Kidney glomerular epithelial cell (primary cell): ENCODE measurements at regions not wholly inside any gene's neighbourhood (a gene's known extent, or its start where the extent isn't known, plus 50 kb on each side); places are given as distances from the start of the nearest gene placed in this dataset.
A peak's percentile ranks its signal among the peaks of the same experiment; 100 is the strongest.
"Not testable (repeated sequence)": the region's sequence is repeated elsewhere in the genome, so short reads cannot be mapped to it uniquely, and the experiment has no call there.

Experiments used
- DNase-seq: peaks from one replicate; lab custom pipeline; 2025; lab: John Stamatoyannopoulos, UW

- no peak for DNase-seq
Measured at GRCh38 chr4:101670370-101670769, 120.2 kb upstream of the BANK1 start.

GRCh38 chr4:101669832-101670188 is 120.7 kb upstream of the BANK1 start:
- DNase-seq, result no peak

- no peak for DNase-seq
Measured at GRCh38 chr4:101669138-101669831, 121.2 kb upstream of the BANK1 start.

DNA sequence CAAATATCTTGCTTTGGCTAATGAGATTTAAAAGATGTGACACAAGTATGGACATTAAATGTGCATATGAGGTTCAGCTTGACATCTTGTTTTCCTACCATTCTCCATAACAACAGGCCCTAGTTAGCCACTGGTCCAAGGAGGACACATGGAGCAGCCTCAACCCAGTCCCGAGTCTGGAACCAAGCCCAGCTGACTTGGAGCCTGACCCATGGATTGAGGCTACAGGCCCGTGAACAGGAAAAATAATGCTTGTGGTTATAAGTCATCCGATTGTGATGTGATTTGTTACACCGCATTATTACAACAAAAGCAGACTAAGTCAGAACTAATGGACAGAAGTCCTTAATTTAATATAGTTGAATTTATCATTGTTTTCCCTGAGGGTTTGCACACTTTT is 123.2 kb upstream of the BANK1 start:
- DNase-seq, result no peak

DNA sequence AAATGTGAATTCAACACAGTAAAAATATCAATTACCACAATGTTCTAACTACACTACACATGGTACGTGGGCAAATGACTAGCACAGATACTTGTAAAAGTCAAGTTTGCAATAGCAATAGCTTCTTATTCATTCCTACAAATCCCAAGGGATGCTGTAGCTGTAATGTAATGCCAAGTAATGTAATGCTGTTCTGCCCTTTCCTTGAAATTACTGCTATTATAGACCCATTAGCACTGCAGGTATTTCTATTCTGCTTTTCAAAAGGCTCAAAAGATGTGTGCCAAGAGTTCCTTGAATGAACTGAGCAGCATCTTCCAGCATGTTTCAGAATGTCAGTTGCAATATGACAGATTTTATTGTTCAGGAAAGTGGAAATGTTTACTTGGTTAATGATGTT is 129.9 kb upstream of the BANK1 start:
- DNase-seq, result no peak

DNA sequence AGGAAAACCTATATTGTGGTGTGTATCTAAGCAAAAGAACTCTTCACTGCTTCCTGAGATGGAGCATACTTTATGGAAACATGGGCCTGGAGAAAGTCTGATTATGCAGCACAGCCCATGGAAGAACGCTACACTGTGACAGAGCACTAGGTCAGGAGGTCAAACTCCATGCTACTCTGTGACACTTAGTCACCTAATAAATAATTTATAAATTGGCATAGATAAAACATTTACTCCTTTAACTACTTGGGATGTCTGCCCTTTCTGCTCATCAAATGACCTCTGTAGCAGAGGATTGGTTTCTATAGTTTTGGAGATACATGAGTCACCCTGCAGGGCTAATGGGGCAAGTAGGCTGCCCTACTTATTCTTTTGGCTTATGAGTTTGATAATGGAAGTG is 134.7 kb upstream of the BANK1 start:
- DNase-seq, result no peak

GRCh38 chr4:101655005-101655404 is 135.5 kb upstream of the BANK1 start:
- DNase-seq, result no peak

DNA sequence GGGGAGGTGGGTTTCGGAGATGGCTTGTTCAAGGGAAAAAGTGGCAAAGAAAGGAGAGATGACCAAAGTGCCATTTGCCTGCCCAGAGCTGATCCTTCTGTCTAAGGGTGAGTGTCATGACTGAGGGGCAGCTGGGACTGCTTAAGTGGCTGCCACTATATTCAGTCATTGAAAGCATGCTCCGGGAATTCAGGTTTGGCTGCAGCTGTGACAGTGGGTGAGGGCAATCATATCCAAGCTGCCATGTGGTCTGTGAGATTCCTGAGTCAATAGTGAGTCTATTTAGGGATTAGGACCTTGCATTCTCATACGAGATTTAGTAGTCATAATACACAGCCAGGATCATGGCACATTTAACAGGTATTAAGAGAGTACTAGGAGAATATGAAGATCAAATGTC is 138.8 kb upstream of the BANK1 start:
- no peak for DNase-seq

GRCh38 chr4:101649790-101650515 is 140.6 kb upstream of the BANK1 start:
- DNase-seq, result no peak

GRCh38 chr4:101647710-101648034 is 142.9 kb upstream of the BANK1 start:
- DNase-seq, result no peak

GRCh38 chr4:101644516-101644915 is 146.0 kb upstream of the BANK1 start:
- DNase-seq, result no peak

GRCh38 chr4:101643186-101643837 is 147.2 kb upstream of the BANK1 start:
- no peak for DNase-seq

- not testable (repeated sequence) for DNase-seq
Measured at GRCh38 chr4:101632766-101633165, 157.8 kb upstream of the BANK1 start.

DNA sequence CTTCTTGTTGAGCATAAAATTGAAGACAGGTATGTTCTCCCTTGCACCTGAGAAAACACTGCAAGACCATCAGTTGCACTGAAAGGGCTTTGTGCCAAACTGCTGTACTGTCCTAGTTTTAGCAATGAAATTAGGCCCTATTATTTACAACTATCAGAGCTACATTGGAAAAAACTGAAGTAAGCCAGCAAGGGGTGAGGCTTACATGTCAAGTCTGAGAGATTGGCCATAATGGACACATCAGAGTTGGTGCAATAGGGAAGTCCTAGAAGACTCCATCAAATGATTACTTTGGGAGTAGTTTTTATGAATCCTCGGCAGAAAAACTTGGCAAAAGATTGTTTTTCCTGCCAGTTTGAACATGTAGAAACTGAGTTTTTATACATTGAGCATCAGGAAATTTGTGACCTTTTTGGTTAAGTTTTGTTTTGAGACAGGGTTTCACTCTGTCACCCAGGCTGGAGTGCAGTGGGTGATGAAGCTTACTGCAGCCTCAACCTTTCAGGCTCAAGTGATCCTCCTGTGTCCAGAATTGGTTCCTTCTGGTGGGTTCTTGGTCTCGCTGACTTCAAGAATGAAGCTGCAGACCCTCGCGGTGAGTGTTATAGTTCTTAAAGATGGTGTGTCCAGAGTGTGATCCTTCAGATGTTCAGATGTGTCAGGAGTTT is 160.1 kb upstream of the BANK1 start:
- no peak for DNase-seq

- DNase-seq, result peak; percentile 55
Measured at GRCh38 chr4:101621120-101621519, 169.4 kb upstream of the BANK1 start.

DNA sequence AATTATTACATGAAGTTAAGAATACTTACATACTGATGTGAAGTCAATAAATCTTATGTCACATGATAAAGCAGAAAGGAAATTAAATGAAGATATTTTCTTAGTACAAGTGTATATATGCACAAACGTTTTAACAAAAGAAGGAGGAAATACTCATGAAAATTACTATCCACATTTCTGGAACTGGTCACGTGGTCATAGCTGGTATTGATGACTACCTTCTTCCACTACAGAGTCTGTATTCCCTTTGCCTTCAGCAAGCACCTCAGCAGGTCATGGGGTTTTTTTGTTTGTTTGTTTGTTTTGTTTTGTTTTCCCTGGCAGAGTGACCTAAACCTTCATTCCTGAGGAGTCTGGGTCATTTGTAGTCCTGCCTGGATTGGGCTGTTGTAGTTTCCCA is 174.9 kb upstream of the BANK1 start:
- DNase-seq, result no peak

DNA sequence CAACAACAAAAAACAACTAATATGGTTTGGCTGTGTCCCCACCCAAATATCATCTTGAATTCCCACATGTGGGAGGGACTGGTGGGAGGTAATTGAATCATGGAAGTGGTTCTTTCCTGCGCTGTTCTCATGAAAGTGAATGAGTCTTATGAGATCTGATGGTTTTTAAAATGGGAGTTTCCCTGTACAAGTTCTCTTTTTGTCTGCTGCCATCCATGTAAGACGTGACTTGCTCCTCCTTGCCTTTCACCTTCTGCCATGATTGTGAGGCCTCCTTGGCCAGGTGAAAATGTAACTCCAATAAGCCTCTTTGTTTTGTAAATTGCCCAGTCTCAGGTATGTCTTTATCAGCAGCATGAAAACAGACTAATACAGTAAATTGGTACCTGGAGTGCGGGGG is 183.5 kb upstream of the BANK1 start:
- not testable (repeated sequence) for DNase-seq

DNA sequence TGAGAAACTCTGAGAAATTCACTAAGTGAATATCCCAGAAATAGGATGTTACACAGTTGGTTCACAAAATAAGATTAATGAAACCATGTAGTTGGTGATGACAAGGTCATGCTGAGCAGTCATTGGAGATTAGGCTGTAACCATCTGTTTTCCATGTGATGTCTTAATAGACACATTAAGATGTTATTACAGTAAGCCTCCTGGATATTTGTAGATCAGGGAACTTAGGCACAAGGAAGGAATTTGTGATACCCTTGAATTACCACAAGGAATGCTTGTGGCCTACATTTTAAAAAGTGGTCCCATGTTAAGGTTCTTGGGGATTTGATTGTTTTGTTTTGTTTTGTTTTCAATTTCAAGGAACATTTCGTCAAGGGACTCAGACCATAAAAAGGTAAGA is 185.6 kb upstream of the BANK1 start:
- peak; percentile 23 for DNase-seq

DNA sequence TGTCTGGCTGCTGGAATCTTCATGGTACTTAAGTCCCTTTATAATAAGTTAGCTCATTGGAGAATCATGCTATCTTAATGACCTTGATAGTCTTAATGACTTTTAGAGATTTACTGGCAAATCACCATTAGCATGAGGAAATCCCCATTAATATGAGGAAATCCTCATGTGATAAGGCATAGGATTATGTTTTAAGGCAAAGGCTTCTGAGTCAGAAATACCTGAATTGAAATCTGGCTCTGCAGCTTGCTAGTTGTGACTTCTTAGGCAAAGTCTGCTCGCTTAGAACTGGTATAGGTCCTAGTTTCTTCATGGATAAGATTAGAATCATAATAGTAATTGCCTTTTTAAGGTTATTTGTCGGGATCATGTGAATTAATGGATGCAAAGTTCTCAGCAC is 190.2 kb upstream of the BANK1 start:
- DNase-seq, result no peak

DNA sequence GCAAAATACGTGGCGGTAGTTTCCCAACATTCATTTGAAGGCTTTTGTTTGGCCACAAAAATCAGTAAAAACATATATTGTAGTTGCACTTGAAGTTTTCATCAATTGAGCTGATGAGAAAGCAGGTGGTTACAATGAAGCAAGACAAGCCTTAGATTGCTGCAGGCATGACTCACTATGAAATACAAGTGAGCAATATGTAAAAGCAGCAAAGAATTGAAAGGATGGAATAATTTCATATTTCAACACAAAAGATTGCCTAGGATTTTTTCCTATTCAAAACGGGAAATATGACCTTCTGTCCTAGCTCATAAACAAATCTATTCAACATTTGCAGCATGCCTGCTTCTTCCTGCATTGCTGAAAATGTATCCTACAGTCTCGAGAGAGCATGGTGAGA is 190.9 kb upstream of the BANK1 start:
- peak; percentile 0 for DNase-seq

- DNase-seq, result no peak
Measured at GRCh38 chr4:101596781-101597552, 193.6 kb upstream of the BANK1 start.

DNA sequence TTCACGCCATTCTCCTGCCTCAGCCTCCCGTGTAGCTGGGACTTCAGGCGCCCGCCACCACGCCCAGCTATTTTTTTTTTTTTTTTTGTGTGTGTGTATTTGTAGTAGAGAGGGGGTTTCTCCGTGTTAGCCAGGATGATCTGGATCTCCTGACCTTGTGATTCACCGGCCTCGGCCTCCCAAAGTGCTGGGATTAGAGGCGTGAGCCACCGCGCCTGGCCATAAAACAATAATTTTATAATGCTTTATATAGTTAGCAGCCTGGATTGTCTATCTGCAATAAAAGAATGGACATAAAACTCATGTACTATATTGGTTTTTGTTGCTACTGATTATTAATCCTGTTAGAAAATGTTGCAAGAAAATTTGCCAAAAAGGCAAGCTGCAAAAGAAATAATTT is 195.9 kb upstream of the BANK1 start:
- no peak for DNase-seq
